ENCODE measurements at regions not wholly inside any gene's neighbourhood (a gene's known extent, or its start where the extent isn't known, plus 50 kb on each side); places are given as distances from the start of the nearest gene placed in this dataset.

DNA sequence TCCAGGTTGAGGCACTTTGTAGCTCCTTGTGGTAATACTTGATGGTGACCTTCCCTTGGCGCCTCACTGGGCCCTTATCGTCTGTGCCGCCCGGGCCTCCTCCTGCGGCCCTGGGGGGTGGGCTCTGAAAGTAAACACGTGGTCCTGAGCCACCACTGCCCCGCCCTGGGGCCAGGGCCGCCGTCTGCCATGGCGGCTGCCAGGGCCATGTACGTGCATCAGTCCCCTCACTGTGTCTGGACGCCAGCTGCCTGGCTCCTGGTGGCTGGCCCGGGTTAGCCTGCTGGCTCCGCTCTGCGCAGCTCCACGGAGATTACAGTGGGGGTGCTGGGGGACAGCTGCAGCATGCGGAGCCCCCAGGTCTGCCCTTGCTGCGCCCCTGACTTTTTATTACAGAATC is 81.8 kb upstream of the CENPW start:
- TF ChIP-seq, protein P1, sequence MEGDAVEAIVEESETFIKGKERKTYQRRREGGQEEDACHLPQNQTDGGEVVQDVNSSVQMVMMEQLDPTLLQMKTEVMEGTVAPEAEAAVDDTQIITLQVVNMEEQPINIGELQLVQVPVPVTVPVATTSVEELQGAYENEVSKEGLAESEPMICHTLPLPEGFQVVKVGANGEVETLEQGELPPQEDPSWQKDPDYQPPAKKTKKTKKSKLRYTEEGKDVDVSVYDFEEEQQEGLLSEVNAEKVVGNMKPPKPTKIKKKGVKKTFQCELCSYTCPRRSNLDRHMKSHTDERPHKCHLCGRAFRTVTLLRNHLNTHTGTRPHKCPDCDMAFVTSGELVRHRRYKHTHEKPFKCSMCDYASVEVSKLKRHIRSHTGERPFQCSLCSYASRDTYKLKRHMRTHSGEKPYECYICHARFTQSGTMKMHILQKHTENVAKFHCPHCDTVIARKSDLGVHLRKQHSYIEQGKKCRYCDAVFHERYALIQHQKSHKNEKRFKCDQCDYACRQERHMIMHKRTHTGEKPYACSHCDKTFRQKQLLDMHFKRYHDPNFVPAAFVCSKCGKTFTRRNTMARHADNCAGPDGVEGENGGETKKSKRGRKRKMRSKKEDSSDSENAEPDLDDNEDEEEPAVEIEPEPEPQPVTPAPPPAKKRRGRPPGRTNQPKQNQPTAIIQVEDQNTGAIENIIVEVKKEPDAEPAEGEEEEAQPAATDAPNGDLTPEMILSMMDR (IDR thresholded peaks at IDR 0.05; ENCODE audit: low read length): no peak
- TF ChIP-seq EZH2phosphoT487 (IDR thresholded peaks at IDR 0.05; ENCODE audit: low read length): no peak
